KMS-11 (cell line): ENCODE measurements at regions not wholly inside any gene's neighbourhood (a gene's known extent, or its start where the extent isn't known, plus 50 kb on each side); places are given as distances from the start of the nearest gene placed in this dataset.
"Not testable (repeated sequence)": the region's sequence is repeated elsewhere in the genome, so short reads cannot be mapped to it uniquely, and the experiment has no call there.

Experiments
- H2AFZ ChIP-seq: fragments of 200-600 bp; sonication (generic); 2 replicates; pipeline ENCODE4 v1.6.1; 2016; ENCODE audit warnings: antibody characterized with exemption, mixed run types, low read depth
- H3K27ac ChIP-seq: fragments of 200-600 bp; sonication (generic); 2 replicates; pipeline ENCODE4 v1.6.1; 2016; ENCODE audit warnings: mild to moderate bottlenecking, mixed run types
- H3K27me3 ChIP-seq: fragments of 200-600 bp; sonication (generic); 2 replicates; pipeline ENCODE4 v1.6.1; 2017; ENCODE audit warnings: mild to moderate bottlenecking, low read depth, mixed run types, moderate library complexity; ENCODE audit not compliant: insufficient read depth
- H3K36me3 ChIP-seq: fragments of 200-600 bp; sonication (generic); 2 replicates; pipeline ENCODE4 v1.6.1; 2017; ENCODE audit warnings: mild to moderate bottlenecking, mixed run types; ENCODE audit not compliant: insufficient read depth
- H3K4me1 ChIP-seq: fragments of 200-600 bp; sonication (generic); 2 replicates; pipeline ENCODE4 v1.6.1; 2016; ENCODE audit warnings: mild to moderate bottlenecking, low read depth, mixed run types; ENCODE audit not compliant: poor library complexity, severe bottlenecking
- H3K4me2 ChIP-seq: fragments of 200-600 bp; sonication (generic); 2 replicates; pipeline ENCODE4 v1.7.0; 2016; ENCODE audit warnings: mild to moderate bottlenecking, mixed run types
- H3K4me3 ChIP-seq: fragments of 200-600 bp; sonication (generic); IDR thresholded peaks from 2 replicates; pipeline ENCODE4 v1.6.1; 2017; ENCODE audit warnings: low read depth, low read length, mixed read lengths; ENCODE audit not compliant: insufficient read depth
- H3K79me2 ChIP-seq: fragments of 200-600 bp; sonication (generic); 2 replicates; pipeline ENCODE4 v1.6.1; 2016; ENCODE audit warnings: low read depth, mixed run types; ENCODE audit not compliant: insufficient read depth
- H3K9ac ChIP-seq: fragments of 200-600 bp; sonication (generic); 2 replicates; pipeline ENCODE4 v1.6.1; 2016; ENCODE audit warnings: mild to moderate bottlenecking, mixed run types
- H4K20me1 ChIP-seq: fragments of 200-600 bp; sonication (generic); 2 replicates; pipeline ENCODE4 v1.6.1; 2016; ENCODE audit warnings: mild to moderate bottlenecking, mixed run types; ENCODE audit not compliant: insufficient read depth
- CTCF ChIP-seq: fragments of 200-600 bp; sonication (generic); conservative IDR thresholded peaks from 2 replicates; pipeline ENCODE4 v1.6.1; 2017; ENCODE audit warnings: low read depth, mild to moderate bottlenecking, antibody characterized with exemption, low read length, moderate library complexity, mixed read lengths

GRCh38 chr7:84857336-84857735 is 329.5 kb downstream of the SEMA3D start:
- Histone ChIP-seq H2AFZ (no peak overlapping the region), H3K4me2 (no peak overlapping the region), H3K36me3 (no peaks in the 10 kb centered on the region), H3K9ac (no peak overlapping the region), H3K79me2 (no peaks in the 10 kb centered on the region), H3K27me3 (no peaks in the 10 kb centered on the region), H4K20me1 (no peaks in the 10 kb centered on the region), H3K4me1 (no peaks in the 10 kb centered on the region), H3K27ac (no peak overlapping the region), H3K4me3 (no peak overlapping the region)
- TF ChIP-seq CTCF: no peak

DNA sequence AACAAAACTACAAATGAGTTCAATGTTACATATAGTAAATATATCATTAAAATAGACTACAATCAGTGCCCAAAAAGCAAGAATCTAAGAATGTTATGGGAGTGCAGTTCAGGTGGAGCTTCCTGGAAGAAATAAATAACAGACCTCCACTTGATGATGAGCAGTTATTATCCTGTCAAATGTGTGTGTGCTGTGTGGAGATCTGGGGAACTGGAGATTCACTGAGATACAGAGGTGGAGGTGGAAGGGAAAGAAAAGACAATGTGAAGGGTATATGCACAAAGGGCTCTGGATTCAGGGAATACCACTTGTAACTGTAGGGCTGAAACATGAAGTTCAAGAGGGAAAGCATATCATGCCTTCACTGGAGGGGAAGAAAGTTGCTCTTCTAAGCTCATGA is 331.1 kb downstream of the SEMA3D start:
- no peak for TF ChIP-seq CTCF
- H3K4me1 ChIP-seq: no peaks in the 10 kb centered on the region
- H2AFZ ChIP-seq: no peak overlapping the region
- no peaks in the 10 kb centered on the region for H3K36me3 ChIP-seq
- H3K79me2 ChIP-seq: no peaks in the 10 kb centered on the region
- no peak overlapping the region for H3K27ac ChIP-seq
- no peak overlapping the region for H3K4me3 ChIP-seq
- H4K20me1 ChIP-seq: no peaks in the 10 kb centered on the region
- no peak overlapping the region for H3K9ac ChIP-seq
- no peaks in the 10 kb centered on the region for H3K27me3 ChIP-seq
- H3K4me2 ChIP-seq: no peak overlapping the region

DNA sequence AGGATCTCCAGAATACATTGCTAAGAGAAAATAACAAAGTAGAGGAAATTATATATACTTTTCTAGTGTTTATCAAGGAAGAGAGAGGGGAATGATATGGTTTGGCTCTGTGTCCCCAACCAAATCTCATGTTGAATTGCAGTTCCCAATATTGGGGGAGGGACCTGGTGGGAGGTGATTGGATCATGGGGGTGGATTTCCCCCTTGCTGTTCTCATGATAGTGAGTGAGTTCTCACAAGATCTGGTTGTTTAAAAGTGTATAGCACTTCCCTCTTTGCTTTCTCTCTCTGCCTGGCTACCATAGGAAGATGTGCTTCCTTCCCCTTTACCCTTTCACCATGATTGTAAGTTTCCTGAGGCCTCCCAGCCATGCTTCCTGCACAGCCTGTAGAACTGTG is 337.9 kb downstream of the SEMA3D start:
- H3K4me1 ChIP-seq, H3K9ac ChIP-seq, H3K27me3 ChIP-seq, H2AFZ ChIP-seq, H3K79me2 ChIP-seq, H3K4me2 ChIP-seq, H4K20me1 ChIP-seq, H3K36me3 ChIP-seq, H3K4me3 ChIP-seq, H3K27ac ChIP-seq: not testable (repeated sequence)

- Histone ChIP-seq H2AFZ (no peak overlapping the region), H3K9ac (no peak overlapping the region), H3K4me2 (no peak overlapping the region), H3K79me2 (no peaks in the 10 kb centered on the region), H3K27ac (no peak overlapping the region), H3K4me1 (no peaks in the 10 kb centered on the region), H3K27me3 (no peaks in the 10 kb centered on the region), H3K4me3 (no peak overlapping the region), H4K20me1 (no peaks in the 10 kb centered on the region), H3K36me3 (no peaks in the 10 kb centered on the region)
- no peak for TF ChIP-seq CTCF
Measured at GRCh38 chr7:84848219-84848973, 338.5 kb downstream of the SEMA3D start.

GRCh38 chr7:84847790-84848189 is 339.1 kb downstream of the SEMA3D start:
- no peaks in the 10 kb centered on the region for H4K20me1 ChIP-seq
- no peaks in the 10 kb centered on the region for H3K36me3 ChIP-seq
- no peak for TF ChIP-seq CTCF
- no peaks in the 10 kb centered on the region for H3K79me2 ChIP-seq
- H3K4me2 ChIP-seq: no peak overlapping the region
- no peaks in the 10 kb centered on the region for H3K4me1 ChIP-seq
- H2AFZ ChIP-seq: no peak overlapping the region
- H3K27me3 ChIP-seq: no peaks in the 10 kb centered on the region
- no peak overlapping the region for H3K4me3 ChIP-seq
- no peak overlapping the region for H3K9ac ChIP-seq
- no peak overlapping the region for H3K27ac ChIP-seq
